Mucosa of descending colon (tissue), 3 donors: ENCODE measurements at regions not wholly inside any gene's neighbourhood (a gene's known extent, or its start where the extent isn't known, plus 50 kb on each side); places are given as distances from the start of the nearest gene placed in this dataset.

ENCODE experiments used
- ATAC-seq: fragments of 200-7000 bp; cut with Tn5 transposase; one replicate; pipeline ENCODE4 v1.9.1; 2020; ENCODE audit warnings: mild to moderate bottlenecking, moderate library complexity
- DNase-seq, 3 donors: peaks; one replicate each; pipeline ENCODE4 v3.0.0-alpha.2; 2020
- H3K36me3 ChIP-seq: fragments of 200-600 bp; one replicate; pipeline ENCODE4 v1.8.0; 2021; ENCODE audit warnings: low read depth, mild to moderate bottlenecking
- H3K4me1 ChIP-seq: fragments of 200-600 bp; one replicate; pipeline ENCODE4 v1.8.0; 2021; ENCODE audit warnings: low read depth, mild to moderate bottlenecking
- H3K4me3 ChIP-seq: fragments of 200-600 bp; one replicate; pipeline ENCODE4 v1.8.0; 2021; ENCODE audit warnings: mild to moderate bottlenecking
- H3K9me3 ChIP-seq: fragments of 200-600 bp; one replicate; pipeline ENCODE4 v1.8.0; 2021; ENCODE audit warnings: mild to moderate bottlenecking
- CTCF ChIP-seq: fragments of 200-600 bp; IDR thresholded peaks from one replicate; pipeline ENCODE4 v1.8.0; 2022; ENCODE audit warnings: antibody characterized with exemption, mild to moderate bottlenecking
- intact Hi-C, 2 donors: fragments of 100-400 bp; cut with DNase I in 1 of 2; cut with micrococcal nuclease in 1 of 2; formaldehyde crosslinking; loops; one replicate each; pipeline versions ENCODE4 v1.11.0 to v1.11.1; 2022; cut with DNase I, micrococcal nuclease
- donor health status: DM: no; HTN: no; CAD: no; lungs with moderate emphysema.
- donor health status: DM: no; HTN: no; CAD: no.
- donor health status: DM: no; HTN: yes; CAD: no.

- no peak for ATAC-seq
- no peaks in the 10 kb centered on the region for H3K36me3 ChIP-seq
- no peak for TF ChIP-seq CTCF
- intact Hi-C loops: no loop called here
- peak in 1 of 3 donors; percentile 36 for DNase-seq
- no peaks in the 10 kb centered on the region for H3K9me3 ChIP-seq
- H3K4me1 ChIP-seq: no peaks in the 10 kb centered on the region
- H3K4me3 ChIP-seq: no peak overlapping the region
These were observed 1279.0 kb upstream of the LRRTM1 start for GRCh38 chr2:81583311-81584108.

- no peaks in the 10 kb centered on the region for H3K9me3 ChIP-seq
- DNase-seq (no peak), ATAC-seq (no peak)
- TF ChIP-seq CTCF: no peak
- no peaks in the 10 kb centered on the region for H3K4me1 ChIP-seq
- no peak overlapping the region for H3K4me3 ChIP-seq
- no peaks in the 10 kb centered on the region for H3K36me3 ChIP-seq
- intact Hi-C loops: no loop called here
These were observed 1272.2 kb upstream of the LRRTM1 start for GRCh38 chr2:81576713-81577112.

DNA sequence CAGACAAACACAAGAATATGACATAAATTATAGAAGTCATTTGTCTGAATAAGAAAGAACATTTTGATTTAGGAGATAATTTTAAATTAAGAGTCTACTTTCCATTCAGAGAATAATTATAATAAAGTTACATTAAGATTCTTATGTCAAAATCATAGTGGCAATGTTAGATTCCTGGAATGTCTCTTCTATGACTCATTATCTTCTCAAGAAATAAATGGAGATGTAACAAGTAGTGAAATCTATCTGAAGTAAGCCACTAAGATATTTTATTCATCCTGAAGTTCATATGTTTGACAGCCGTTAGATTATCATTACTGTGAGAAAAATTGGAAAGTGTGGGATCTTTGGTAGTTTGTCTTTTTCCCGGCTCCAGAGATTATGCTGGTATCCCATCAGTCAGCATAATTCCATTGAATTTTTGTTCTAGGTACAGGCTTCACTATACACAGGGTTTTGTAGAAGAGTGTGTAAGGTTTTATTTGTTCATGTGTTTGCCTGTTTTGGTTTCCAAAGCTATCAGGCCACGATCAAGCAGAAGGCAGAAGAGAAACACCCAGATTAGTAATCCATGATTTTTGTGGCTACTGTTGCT, 1246.6 kb upstream of the LRRTM1 start:
- no peak for TF ChIP-seq CTCF
- no peak for ATAC-seq
- no peaks in the 10 kb centered on the region for H3K4me1 ChIP-seq
- DNase-seq: no peak
- no peaks in the 10 kb centered on the region for H3K36me3 ChIP-seq
- H3K9me3 ChIP-seq: no peaks in the 10 kb centered on the region
- H3K4me3 ChIP-seq: no peak overlapping the region
- intact Hi-C loops: no loop called here

GRCh38 chr2:81550277-81550676, 1245.7 kb upstream of the LRRTM1 start:
- DNase-seq (no peak), ATAC-seq (no peak)
- no peak for TF ChIP-seq CTCF
- H3K4me3 ChIP-seq: no peak overlapping the region
- no peaks in the 10 kb centered on the region for H3K4me1 ChIP-seq
- intact Hi-C loops: no loop called here
- H3K9me3 ChIP-seq: no peaks in the 10 kb centered on the region
- no peaks in the 10 kb centered on the region for H3K36me3 ChIP-seq

DNA sequence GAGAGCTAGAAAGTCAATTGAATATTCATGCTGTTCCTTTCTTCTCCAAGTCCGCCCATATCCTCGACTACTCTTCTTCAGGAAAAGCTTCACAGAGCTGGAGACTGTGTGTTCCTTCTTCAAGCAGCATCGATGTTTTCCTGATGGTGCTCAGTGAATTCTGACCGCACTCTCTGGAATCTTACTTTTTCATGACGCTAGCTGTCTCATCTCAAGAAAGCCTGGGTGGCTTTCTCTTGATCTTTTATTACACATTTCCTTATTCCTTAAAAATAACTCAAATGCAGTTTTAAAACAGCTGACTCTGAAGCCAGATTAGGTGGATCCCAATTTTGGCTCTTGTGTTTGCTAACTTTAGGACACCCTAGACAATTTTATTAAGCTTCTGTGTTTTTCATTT, 1245.1 kb upstream of the LRRTM1 start:
- no peaks in the 10 kb centered on the region for H3K4me1 ChIP-seq
- H3K9me3 ChIP-seq: no peaks in the 10 kb centered on the region
- intact Hi-C loops: no loop called here
- no peaks in the 10 kb centered on the region for H3K36me3 ChIP-seq
- TF ChIP-seq CTCF: no peak
- no peak for ATAC-seq
- no peak overlapping the region for H3K4me3 ChIP-seq
- DNase-seq: no peak
